HG02938 (cell line): ENCODE measurements at regions not wholly inside any gene's neighbourhood (a gene's known extent, or its start where the extent isn't known, plus 50 kb on each side); places are given as distances from the start of the nearest gene placed in this dataset.
"Not testable (repeated sequence)": the region's sequence is repeated elsewhere in the genome, so short reads cannot be mapped to it uniquely, and the experiment has no call there.

Source experiments
- ATAC-seq: cut with Tn5 transposase; IDR thresholded peaks from one replicate; pipeline ENCODE4 v1.9.1; 2021; ENCODE audit warnings: mild to moderate bottlenecking, moderate library complexity; ENCODE audit not compliant: unreplicated experiment

DNA sequence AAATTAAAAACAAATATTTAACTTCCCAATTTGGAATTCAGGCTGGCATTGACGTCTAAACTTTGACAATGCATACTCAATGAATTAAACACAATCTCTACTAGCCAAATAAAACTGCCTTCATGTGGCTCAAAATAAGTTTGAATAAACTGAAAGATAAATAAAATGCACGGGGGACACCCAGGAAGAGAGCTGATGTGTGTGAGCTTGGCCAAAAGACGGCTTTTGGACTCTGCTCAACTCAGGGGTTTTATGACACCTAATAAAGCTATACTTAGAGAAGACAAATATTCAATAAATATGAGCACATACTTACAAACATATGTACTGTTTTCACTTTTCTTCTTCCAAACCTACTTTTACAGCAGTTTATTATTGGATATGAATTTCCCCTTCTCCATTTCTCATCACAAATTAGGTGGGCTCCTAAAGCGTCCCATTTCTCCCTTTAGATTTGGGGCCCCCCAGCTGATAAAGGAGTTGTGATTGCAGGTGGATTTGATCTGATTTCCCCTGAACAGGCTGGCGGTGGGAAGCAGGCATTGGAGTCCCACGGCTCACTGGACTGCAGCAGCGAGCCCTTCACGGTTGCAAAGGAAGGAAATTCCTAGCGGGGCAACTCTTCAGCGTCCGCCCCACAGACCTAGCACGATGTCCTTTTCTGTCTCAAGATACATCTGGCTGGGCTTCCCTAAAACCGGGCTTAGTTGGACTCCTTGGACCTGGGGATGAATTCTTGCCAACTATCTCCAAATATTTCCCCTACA lies 79.6 kb downstream of the INSIG1 start:
- ATAC-seq = no peak

DNA sequence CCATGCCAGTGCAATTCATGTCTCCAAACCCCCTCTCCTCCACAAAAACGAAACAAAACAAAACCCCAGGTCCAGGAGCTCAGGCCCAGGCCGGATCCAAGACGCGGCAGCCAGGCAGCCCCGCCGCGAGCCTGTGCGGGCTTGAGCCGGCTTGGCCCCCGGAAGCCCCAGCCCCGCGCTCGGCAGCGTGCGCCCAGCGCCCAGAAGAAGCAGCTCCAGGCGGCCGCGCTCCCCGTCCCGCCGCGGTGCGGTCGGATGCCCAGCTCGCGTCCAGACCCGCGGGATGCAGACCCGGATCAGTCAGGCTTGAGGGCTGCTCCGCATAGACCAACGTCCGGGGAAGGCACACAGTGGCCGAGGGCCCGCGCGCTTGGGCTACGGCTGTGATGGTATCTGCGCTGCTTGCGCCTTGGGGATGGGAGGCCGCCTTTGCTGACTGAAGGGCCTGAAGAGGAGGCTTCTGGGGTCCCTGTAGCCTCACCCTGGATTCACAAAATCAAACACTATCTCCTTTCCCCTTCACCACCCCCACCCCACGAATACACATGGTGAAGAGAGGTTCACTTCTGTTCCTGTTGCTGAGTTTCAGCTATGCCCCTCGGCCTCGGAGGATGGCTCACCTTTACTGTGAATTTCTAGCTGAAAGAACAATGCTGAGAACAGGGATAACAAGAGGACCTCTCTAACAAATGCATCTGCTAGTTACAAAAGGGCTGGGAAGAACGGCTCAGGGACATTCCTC lies 79.9 kb upstream of the EN2 start:
- no peak for ATAC-seq

DNA sequence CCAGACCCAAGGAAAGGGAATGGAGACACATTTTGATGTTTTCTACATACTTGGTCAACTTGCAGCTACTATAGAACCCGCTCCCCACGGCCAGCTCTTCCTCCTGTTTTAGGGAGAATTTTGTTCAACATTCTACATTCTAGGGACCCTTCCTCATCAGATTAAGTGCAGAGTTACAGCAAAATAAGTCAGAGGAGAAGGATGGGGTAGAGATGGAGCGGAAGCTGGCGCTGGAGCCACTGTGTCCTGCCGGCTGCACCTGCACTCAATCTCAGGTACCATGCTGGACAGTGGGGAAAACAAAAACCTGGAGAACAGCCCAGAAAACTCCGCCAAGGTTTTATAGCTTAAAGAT lies 79.4 kb upstream of the EN2 start:
- no peak for ATAC-seq

DNA sequence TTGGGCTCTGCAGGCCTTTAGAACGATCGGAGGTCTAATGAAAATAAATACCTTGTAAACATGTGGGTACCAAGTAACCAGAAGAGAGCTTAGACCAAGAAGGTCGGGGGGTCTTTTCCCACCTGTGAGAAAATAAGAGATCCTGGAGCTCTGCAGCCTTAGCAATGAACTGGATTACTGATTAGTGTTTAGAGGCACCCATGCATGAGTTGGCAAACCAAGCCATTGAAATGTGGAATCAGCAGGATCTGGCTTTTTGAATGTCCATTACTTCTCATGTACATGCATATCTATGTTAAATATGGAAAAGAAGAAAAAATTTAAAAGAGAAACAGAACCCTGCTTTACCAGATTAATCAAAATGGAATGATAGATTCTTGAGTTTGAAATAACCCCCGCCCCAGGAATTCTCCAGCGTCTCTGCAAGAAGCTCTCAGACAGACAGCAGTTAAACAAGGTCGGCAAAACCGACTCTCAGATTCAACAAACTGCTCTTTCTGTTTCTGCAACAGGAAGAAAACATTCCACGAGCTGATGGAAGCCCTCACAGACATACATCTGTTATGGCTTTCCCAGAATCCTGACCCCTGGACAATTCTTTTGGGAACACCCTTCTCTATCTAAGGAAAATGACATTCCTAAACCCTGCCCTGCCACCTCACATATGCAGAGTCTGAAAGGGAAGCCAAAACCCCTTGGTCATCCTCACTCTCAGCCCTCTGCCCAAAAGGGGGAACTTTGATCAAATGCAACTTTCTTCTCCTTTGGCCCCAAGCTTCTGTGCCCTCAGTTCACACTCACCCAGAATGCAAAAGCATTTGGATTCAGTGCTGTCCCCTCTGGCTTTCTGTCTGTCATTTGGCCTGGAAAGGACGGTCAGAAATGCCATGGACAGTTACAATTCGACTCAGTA lies 78.7 kb upstream of the EN2 start:
- no peak for ATAC-seq

- ATAC-seq = peak; percentile 90
Observed at GRCh38 chr7:155380221-155380861, 77.6 kb upstream of the EN2 start.

DNA sequence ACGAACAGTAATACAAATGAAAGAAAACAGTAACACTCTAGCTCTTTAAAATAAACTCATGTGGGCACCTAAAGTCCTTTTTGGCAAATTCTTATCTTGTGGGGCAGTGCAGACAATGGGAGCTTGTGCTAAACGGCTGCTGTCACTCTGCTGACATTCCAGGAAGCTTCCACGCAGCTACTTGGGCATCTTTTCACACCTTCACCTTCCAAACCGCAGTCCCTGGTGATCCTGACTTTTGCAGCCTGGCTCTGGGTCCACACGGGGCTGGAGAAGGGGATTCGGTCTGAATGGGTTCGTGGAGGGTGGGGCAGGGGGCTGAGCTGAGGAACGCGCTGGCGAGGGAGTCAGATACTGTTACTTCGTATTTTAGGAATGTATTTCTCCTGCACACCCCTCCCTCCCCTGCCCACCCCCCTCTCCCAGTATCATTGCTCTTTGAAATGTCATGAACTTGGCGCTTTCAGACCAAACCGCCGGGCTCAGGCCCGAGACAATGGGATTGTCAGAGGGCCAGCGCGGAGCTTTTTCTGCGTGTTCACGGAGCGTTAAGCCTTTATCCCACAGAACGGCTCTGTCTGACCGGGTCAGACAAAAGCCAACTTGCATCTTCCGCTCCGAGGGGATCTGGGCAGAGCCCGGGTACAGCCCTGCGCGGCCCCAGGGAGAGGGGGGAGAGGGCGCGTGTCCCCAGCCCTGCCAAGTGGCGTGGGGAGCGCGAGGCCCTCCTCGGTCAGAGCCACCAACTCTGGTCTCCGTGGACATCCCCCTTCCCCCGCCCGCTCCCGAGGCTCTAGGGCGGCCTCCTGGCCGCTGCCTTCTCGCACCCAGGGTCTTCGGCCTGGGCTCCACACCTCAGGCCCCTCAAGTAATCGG lies 76.7 kb upstream of the EN2 start:
- no peak for ATAC-seq

DNA sequence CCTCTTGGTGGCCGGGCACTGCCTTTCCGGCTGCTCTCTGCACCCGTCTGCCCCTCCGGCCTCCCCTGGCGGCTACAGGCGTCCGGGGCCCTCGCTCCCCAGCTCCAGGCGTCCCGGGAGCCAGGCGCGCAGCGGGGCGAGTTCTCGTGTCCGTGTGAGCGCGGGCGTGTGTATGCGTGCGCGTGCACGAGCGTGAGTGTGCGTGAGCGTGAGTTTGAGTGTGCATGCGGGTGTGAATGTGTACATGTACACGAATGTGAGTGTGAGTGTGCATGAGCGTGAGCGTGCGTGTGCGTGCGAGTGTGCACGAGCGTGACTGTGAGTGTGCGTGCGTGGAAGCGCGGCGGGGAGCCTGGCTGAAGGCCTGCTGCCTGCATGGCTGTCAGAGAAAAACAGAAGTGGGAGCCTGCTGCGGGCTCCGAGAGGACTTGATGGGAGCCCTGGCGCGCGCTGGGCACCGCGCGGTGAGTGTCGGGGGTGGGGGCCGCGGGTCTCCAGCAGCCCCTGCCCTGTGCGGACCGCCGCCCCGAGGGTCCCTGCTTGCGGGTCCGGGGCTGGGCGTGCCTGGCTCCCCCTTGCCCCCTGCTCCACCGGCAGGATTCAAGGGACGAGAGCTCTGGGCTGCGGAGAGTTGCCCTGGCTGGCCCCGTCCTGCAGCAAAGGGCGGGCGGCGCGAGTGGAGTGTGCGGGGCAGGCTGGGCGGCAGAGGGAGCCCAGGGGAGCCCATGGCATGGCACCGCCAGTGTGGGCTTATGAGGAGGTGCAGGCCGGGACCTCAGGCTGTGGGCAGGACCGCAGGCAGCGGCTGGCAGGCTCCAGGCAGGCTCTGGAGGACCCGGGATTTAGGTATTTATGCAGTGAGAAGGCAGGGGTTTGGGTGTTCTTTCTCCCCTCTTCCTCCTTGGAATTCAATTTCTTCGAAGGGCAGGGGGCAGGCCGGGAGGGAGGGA lies 75.8 kb upstream of the EN2 start:
- ATAC-seq = no peak

GRCh38 chr7:155382802-155383171 lies 75.1 kb upstream of the EN2 start:
- ATAC-seq = no peak

GRCh38 chr7:155383756-155384491 lies 74.0 kb upstream of the EN2 start:
- ATAC-seq = no peak

DNA sequence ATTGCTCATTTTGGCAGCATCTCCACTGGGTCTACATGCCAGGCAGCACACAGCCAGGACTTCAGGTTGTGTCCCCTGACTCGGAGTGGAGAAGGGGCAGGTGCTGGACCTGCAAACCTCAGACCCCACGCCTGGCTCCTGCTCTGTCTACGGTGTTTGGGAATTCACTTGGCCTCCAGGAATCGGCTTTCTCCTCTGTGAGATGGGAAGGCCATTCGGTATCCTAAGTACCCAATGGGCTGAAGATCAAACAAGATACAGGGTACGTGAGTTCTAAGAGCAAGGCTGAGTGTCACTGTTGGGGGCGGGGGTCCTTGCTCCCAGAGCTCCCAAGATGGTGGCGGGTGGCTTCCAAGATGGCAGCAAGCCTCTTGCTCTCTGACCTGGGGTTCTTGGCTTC lies 73.2 kb upstream of the EN2 start:
- ATAC-seq = no peak

- not testable (repeated sequence) for ATAC-seq
Observed at GRCh38 chr7:155385182-155385581, 72.7 kb upstream of the EN2 start.

DNA sequence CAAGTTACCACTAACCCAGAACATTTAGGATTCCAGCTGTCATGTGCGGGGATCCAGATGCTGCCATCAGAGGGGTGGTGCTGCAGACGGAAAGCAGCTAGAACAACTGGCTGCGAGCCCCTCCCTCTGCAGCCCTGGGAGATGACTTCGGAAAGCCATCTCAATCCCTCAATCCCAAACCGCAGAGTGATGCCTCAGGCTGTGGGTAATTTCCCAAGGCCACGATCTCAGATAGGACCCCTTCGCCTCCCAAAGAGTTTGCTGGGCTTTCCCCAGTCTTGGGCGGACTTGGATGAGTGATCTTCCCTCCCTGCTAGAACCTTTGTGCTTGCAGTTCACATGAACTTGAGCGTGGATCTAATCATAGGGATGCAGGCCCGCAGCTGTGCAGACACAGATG lies 71.3 kb upstream of the EN2 start:
- ATAC-seq = no peak

GRCh38 chr7:155387066-155387620 lies 70.8 kb upstream of the EN2 start:
- ATAC-seq = no peak

- no peak for ATAC-seq
Observed at GRCh38 chr7:155388561-155388960, 69.4 kb upstream of the EN2 start.

DNA sequence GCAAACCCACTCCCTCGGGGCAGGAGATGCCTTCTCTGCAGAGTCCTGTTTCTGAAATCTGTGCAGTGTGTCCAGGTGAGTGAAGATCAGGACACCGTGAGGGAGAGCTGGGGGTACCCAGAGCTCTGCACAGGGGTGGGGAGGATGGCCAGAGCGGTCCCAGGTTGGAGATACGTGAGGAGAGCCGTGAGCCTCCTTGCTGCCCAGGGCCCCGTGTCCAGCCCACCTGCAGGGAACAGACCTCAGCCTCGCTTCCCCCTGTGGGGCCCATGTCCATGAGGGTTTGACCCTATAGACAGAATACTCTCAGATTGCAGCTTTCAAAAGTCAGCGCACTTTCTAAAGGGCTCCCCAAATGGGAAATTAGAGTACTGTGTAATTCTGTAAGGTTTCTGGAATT lies 66.5 kb upstream of the EN2 start:
- ATAC-seq = no peak

DNA sequence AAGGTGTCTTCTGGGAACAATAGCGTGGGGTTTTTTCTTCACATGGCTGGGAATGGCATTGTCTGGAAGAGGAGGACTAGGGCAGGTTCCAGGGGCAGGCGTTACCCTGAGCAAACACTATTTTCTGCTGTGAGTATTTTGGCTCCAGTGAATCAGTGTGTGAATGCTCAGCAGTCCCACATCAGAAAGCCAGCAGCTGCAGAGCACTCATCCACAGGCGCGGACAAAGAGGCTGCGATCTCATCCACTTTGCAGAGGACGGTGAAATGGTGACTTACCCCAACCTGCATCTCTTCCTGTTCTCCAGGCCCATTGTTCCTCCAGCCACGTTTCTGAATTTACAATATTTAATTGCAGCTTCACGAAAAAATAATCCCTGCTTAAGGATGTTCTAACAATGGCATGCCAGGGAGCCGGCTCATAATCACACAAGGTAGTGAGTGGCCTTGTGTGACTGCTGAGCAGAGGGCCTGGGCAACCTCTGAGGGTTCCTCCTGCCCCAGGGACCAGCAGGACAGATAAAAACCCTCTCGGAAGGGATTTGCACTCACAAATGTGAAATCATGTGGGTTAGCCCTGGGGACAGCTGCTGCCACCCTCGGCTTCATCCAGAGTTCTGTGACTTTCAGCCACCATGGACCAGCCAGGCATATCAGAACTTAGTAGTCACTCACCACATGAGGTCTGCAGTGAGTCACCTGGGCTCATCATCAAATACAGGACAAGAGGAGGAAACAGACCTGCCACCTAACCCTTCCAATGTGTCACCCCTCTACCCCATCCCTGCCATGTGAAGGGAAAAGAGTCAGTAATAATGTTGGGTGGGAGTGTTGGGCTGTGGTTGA lies 65.0 kb upstream of the EN2 start:
- no peak for ATAC-seq

- no peak for ATAC-seq
Observed at GRCh38 chr7:155394413-155394812, 63.5 kb upstream of the EN2 start.
